ENCODE measurements at regions not wholly inside any gene's neighbourhood (a gene's known extent, or its start where the extent isn't known, plus 50 kb on each side); places are given as distances from the start of the nearest gene placed in this dataset.

DNA sequence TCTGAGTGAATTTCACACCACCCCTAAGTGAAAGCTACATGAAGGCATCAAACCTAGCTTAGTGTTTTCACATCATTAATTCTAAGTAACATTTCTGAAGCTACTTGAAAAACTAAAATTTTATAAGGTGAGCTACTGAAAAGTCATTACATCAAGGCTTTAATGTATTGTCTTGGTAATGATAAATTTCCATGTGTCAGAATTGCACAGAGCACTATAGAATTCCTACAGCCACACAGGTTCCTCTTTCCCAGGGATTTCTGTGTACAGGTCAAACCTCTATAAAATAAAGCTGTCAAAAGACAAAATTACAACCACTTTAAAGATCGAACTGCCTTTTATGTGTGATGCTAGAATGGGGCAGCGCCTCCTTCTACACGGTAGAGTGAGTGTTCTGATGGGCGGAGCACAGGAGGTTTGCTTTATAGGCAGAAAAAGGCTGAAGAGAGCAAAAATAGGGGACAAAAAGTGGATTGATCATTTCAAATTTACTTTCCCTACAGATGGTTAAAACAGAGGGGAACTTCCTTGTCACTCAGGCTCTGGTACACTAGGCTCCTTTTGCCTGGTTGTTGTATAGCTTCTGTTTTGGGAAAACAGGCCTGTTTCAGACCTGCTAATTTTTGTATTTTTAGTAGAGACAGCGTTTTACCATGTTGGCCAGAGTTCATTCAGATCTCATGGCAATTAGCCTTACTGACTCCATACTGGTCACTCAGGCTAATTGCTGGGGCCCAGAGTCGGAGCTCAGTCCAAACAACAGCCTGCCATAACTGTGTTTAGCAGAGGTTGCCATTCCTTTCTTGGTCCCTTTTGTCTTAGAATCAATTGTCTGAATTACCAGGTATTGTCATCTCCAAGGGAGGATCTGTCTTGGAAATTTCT lies 102.5 kb upstream of the BASP1 start:
- Histone ChIP-seq H3K4me2 (no peak overlapping the region), H3K9ac (no peak overlapping the region), H3K27me3 (ENCODE audit: insufficient read depth, low read depth) (no peaks in the 10 kb centered on the region), H3K4me3 (IDR thresholded peaks at IDR 0.05; ENCODE audit: insufficient read depth, low read depth, low read length) (no peak overlapping the region), H4K20me1 (ENCODE audit: insufficient read depth) (no peaks in the 10 kb centered on the region), H3K27ac (no peak overlapping the region), H2AFZ (ENCODE audit: low read depth) (no peak overlapping the region), H3K79me2 (ENCODE audit: insufficient read depth, low read depth) (no peaks in the 10 kb centered on the region), H3K36me3 (ENCODE audit: insufficient read depth) (no peaks in the 10 kb centered on the region), H3K4me1 (ENCODE audit: low read depth, poor library complexity, severe bottlenecking) (no peaks in the 10 kb centered on the region)
- TF ChIP-seq, protein P1, sequence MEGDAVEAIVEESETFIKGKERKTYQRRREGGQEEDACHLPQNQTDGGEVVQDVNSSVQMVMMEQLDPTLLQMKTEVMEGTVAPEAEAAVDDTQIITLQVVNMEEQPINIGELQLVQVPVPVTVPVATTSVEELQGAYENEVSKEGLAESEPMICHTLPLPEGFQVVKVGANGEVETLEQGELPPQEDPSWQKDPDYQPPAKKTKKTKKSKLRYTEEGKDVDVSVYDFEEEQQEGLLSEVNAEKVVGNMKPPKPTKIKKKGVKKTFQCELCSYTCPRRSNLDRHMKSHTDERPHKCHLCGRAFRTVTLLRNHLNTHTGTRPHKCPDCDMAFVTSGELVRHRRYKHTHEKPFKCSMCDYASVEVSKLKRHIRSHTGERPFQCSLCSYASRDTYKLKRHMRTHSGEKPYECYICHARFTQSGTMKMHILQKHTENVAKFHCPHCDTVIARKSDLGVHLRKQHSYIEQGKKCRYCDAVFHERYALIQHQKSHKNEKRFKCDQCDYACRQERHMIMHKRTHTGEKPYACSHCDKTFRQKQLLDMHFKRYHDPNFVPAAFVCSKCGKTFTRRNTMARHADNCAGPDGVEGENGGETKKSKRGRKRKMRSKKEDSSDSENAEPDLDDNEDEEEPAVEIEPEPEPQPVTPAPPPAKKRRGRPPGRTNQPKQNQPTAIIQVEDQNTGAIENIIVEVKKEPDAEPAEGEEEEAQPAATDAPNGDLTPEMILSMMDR (conservative IDR thresholded peaks at IDR 0.05; ENCODE audit: low read depth, low read length): no peak

DNA sequence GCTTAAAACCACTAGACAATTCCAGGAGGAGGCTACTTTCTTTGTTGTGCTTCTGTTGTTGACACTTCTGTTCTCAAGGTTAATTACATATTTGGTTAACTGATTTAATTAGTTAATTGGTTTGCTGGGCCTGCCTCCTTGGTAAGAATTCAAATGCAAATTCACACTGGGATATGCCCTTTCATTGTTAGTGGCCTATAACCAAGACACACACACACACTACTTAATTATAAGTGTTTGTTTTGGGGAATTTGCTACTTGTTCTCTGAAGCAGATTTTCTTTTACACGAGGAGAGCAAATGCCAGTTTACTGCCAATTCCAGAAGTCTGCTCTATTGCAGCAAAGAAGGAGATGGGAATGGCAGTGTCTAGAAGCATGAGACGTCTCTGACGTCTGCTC lies 101.6 kb upstream of the BASP1 start:
- H3K27me3 ChIP-seq (ENCODE audit: insufficient read depth, low read depth): no peaks in the 10 kb centered on the region
- H3K4me3 ChIP-seq (IDR thresholded peaks at IDR 0.05; ENCODE audit: insufficient read depth, low read depth, low read length): no peak overlapping the region
- no peak overlapping the region for H3K9ac ChIP-seq
- H2AFZ ChIP-seq (ENCODE audit: low read depth): no peak overlapping the region
- no peak overlapping the region for H3K27ac ChIP-seq
- H3K4me1 ChIP-seq (ENCODE audit: low read depth, poor library complexity, severe bottlenecking): no peaks in the 10 kb centered on the region
- TF ChIP-seq, protein P1 (conservative IDR thresholded peaks at IDR 0.05; ENCODE audit: low read depth, low read length): no peak
- no peaks in the 10 kb centered on the region for H3K36me3 ChIP-seq (ENCODE audit: insufficient read depth)
- H4K20me1 ChIP-seq (ENCODE audit: insufficient read depth): no peaks in the 10 kb centered on the region
- no peak overlapping the region for H3K4me2 ChIP-seq
- no peaks in the 10 kb centered on the region for H3K79me2 ChIP-seq (ENCODE audit: insufficient read depth, low read depth)

GRCh38 chr5:17118631-17119030 lies 98.8 kb upstream of the BASP1 start:
- Histone ChIP-seq H3K79me2 (ENCODE audit: insufficient read depth, low read depth) (no peaks in the 10 kb centered on the region), H3K4me1 (ENCODE audit: low read depth, poor library complexity, severe bottlenecking) (no peaks in the 10 kb centered on the region), H3K36me3 (ENCODE audit: insufficient read depth) (no peaks in the 10 kb centered on the region), H3K9ac (no peak overlapping the region), H3K27ac (no peak overlapping the region), H2AFZ (ENCODE audit: low read depth) (no peak overlapping the region), H3K27me3 (ENCODE audit: insufficient read depth, low read depth) (no peaks in the 10 kb centered on the region), H3K4me2 (no peak overlapping the region), H3K4me3 (IDR thresholded peaks at IDR 0.05; ENCODE audit: insufficient read depth, low read depth, low read length) (no peak overlapping the region), H4K20me1 (ENCODE audit: insufficient read depth) (no peaks in the 10 kb centered on the region)
- TF ChIP-seq, protein P1 (conservative IDR thresholded peaks at IDR 0.05; ENCODE audit: low read depth, low read length): no peak

- Histone ChIP-seq H3K4me1 (ENCODE audit: low read depth, poor library complexity, severe bottlenecking) (no peaks in the 10 kb centered on the region), H3K4me3 (IDR thresholded peaks at IDR 0.05; ENCODE audit: insufficient read depth, low read depth, low read length) (no peak overlapping the region), H3K27ac (no peak overlapping the region), H4K20me1 (ENCODE audit: insufficient read depth) (no peaks in the 10 kb centered on the region), H3K4me2 (no peak overlapping the region), H3K27me3 (ENCODE audit: insufficient read depth, low read depth) (no peaks in the 10 kb centered on the region), H3K36me3 (ENCODE audit: insufficient read depth) (no peaks in the 10 kb centered on the region), H2AFZ (ENCODE audit: low read depth) (no peak overlapping the region), H3K9ac (no peak overlapping the region), H3K79me2 (ENCODE audit: insufficient read depth, low read depth) (no peaks in the 10 kb centered on the region)
- TF ChIP-seq, protein P1 (conservative IDR thresholded peaks at IDR 0.05; ENCODE audit: low read depth, low read length): no peak
Measured at GRCh38 chr5:17120209-17120608, 97.2 kb upstream of the BASP1 start.
